Activated CD8-positive, alpha-beta memory T cell treated with anti-CD3 and anti-CD28 coated beads, Interleukin-2, amount 10 ng/mL, durations not matched to agents 7 days and 5 days (primary cell): ENCODE measurements at regions not wholly inside any gene's neighbourhood (a gene's known extent, or its start where the extent isn't known, plus 50 kb on each side); places are given as distances from the start of the nearest gene placed in this dataset.

Source experiments
- ATAC-seq: fragments of 150-1000 bp; cut with Tn5 transposase; one replicate; pipeline ENCODE4 v1.10.0; 2021; ENCODE audit warnings: moderate library complexity
- CTCF ChIA-PET: fragments of 350-600 bp; sonication (Branson Sonifier 250); formaldehyde crosslinking; loops from one replicate; lab custom pipeline; 2021; ENCODE audit warnings: antibody characterized with exemption; lab: Charles Lee
- DNase-seq: peaks from one replicate; pipeline ENCODE4 v3.0.0-alpha.2; 2020
- H3K27ac Mint-ChIP-seq: one replicate; pipeline ENCODE4 v1.8.0; 2021; ENCODE audit warnings: mild to moderate bottlenecking, mixed read lengths
- H3K27me3 Mint-ChIP-seq: one replicate; pipeline ENCODE4 v1.8.0; 2021; ENCODE audit warnings: mixed read lengths
- H3K36me3 Mint-ChIP-seq: one replicate; pipeline ENCODE4 v1.8.0; 2021; ENCODE audit warnings: mild to moderate bottlenecking, mixed read lengths
- H3K4me1 Mint-ChIP-seq: one replicate; pipeline ENCODE4 v1.8.0; 2021; ENCODE audit warnings: mixed read lengths
- H3K4me3 Mint-ChIP-seq: one replicate; pipeline ENCODE4 v1.8.0; 2021; ENCODE audit warnings: mild to moderate bottlenecking, moderate library complexity, mixed read lengths
- H3K9me3 Mint-ChIP-seq: one replicate; pipeline ENCODE4 v1.8.0; 2022; ENCODE audit warnings: low read depth, mixed read lengths

- Mint-ChIP-seq H3K36me3 (no peaks in the 10 kb centered on the region), H3K27ac (no peak overlapping the region), H3K27me3 (no peaks in the 10 kb centered on the region), H3K9me3 (peaks cover 9% of the 10 kb centered on the region), H3K4me3 (no peak overlapping the region), H3K4me1 (no peaks in the 10 kb centered on the region)
- DNase-seq (no peak), ATAC-seq (no peak)
- CTCF ChIA-PET, result no interaction called here
Measured at GRCh38 chr22:48663297-48663696, 1164.4 kb downstream of the BRD1 start.

DNA sequence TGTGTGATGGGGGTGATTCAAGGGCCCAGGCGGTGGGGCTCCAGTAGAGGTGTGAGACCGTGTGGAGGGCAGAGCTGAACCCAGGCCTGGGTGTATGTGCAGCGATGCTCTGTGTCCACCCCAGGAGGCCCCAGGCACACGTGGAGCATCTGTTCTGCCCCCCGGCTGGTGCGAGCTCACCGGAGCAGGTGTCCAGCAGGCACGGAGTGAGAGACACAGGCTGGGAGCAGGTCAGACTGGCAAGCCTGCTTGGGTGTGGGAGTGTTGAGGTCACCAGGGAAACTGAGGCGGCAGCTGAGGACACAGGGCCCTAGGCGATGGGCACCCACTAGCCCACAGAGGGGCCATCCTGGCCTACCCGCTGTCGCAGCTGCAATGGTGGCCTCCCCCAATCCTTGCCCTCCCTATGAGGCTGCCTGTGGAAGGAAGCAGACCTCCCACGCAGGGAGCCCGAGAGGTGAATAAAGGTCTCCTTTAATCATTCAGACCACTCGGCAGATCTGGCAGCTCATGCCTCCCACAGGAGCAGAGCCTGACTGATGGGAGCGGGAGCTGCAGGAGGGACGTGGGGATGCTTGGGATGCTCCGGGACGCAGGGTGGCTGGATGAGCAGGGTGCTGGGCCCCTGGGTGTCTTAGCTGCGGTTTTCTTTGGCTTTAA, 1165.1 kb downstream of the BRD1 start:
- Mint-ChIP-seq H3K9me3 (peaks cover 9% of the 10 kb centered on the region), H3K4me3 (no peak overlapping the region), H3K27ac (no peak overlapping the region), H3K36me3 (no peaks in the 10 kb centered on the region), H3K4me1 (no peaks in the 10 kb centered on the region), H3K27me3 (no peaks in the 10 kb centered on the region)
- ATAC-seq, result no peak
- DNase-seq, result no peak
- CTCF ChIA-PET, result no interaction called here

- Mint-ChIP-seq H3K4me3 (no peak overlapping the region), H3K9me3 (peaks cover 9% of the 10 kb centered on the region), H3K4me1 (no peaks in the 10 kb centered on the region), H3K27me3 (no peaks in the 10 kb centered on the region), H3K27ac (no peak overlapping the region), H3K36me3 (no peaks in the 10 kb centered on the region)
- no peak for DNase-seq
- CTCF ChIA-PET, result no interaction called here
- no peak for ATAC-seq
Measured at GRCh38 chr22:48661984-48662383, 1165.7 kb downstream of the BRD1 start.

DNA sequence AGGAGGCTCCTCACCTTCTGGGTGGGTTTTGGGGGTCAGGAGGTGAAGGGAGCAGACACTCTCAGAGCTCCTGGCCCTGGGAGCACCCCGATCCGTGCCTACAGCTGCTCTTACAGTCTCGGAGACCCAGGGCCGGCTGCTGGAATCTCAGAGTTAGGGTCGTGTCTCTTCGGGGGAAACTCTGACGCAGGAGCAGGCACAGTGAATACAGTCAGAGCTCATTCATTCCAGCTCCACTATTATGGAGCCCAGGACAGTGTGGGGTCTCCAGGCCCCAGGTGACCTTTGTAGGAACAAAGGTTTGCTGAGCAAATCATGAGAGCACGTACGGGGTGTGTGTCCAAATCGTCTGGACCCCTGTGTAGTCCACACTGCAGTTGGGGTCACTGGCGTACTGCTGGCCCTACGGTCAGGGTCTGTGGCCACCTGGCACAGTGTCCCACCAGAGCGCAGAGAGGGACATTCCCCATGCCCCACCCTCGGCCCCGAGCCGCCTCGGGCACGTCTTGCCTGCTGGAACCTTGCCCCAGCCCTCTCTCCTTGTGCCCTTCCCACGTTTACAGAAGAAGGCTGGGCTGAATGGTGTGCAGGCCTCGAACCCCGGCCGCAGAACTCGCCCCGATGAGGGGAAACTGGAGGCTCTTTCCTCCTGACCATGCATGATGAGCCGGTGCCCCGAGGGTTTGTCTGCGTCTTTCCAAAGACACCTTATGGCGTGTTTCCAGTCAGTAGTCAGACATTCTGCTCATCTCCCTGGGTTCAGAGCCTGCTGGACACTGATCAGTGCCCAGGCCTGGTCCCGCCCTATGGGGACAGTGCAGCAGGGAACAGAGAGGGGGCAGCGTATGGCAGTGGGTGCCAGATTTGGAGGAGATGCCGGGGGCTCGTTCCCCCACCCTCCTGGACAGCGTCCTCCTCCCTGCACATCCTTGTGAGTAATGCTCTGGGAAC, 1166.6 kb downstream of the BRD1 start:
- no peak for DNase-seq
- H3K36me3 Mint-ChIP-seq, result no peaks in the 10 kb centered on the region
- no peaks in the 10 kb centered on the region for H3K27me3 Mint-ChIP-seq
- H3K27ac Mint-ChIP-seq, result no peak overlapping the region
- CTCF ChIA-PET, result no interaction called here
- ATAC-seq, result no peak
- H3K4me3 Mint-ChIP-seq, result no peak overlapping the region
- peaks cover 9% of the 10 kb centered on the region for H3K9me3 Mint-ChIP-seq
- H3K4me1 Mint-ChIP-seq, result no peaks in the 10 kb centered on the region

GRCh38 chr22:48660104-48660789, 1167.4 kb downstream of the BRD1 start:
- no peak for ATAC-seq
- Mint-ChIP-seq H3K4me1 (no peaks in the 10 kb centered on the region), H3K9me3 (peaks cover 9% of the 10 kb centered on the region), H3K4me3 (no peak overlapping the region), H3K36me3 (no peaks in the 10 kb centered on the region), H3K27ac (no peak overlapping the region), H3K27me3 (no peaks in the 10 kb centered on the region)
- no peak for DNase-seq
- CTCF ChIA-PET, result no interaction called here

DNA sequence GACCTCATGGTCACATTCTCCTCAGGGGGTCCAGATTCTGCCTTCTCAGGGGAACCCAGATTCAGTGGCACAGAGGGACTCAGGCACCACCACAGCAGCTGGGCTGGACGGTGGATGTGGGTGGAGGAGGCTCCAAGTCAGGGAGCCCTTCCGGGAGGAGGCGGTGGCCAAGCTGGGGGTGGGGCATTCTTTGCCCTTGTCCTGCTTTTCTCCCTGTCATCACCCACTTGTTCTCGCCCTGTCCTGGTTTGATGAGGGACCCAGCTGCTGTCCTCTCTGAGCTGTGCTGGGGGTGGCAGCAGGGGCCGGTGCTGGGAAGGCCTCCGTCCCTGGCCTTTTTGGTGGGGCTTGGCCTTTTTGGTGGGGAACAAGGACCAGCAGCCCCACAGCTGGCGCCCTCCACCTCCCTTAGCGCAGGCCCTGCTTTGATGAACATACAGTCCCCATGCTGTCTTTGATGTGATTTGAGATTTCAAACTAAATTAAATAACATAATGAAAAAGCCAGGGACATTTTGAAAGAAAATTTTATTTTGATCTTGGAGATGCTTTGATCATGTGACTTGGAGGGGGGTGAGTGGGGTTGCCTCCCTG, 1168.2 kb downstream of the BRD1 start:
- ATAC-seq (no peak), DNase-seq (no peak)
- H3K4me3 Mint-ChIP-seq, result no peak overlapping the region
- H3K27ac Mint-ChIP-seq, result no peak overlapping the region
- no peaks in the 10 kb centered on the region for H3K4me1 Mint-ChIP-seq
- H3K9me3 Mint-ChIP-seq, result peaks cover 4% of the 10 kb centered on the region
- H3K36me3 Mint-ChIP-seq, result no peaks in the 10 kb centered on the region
- CTCF ChIA-PET, result no interaction called here
- H3K27me3 Mint-ChIP-seq, result no peaks in the 10 kb centered on the region

DNA sequence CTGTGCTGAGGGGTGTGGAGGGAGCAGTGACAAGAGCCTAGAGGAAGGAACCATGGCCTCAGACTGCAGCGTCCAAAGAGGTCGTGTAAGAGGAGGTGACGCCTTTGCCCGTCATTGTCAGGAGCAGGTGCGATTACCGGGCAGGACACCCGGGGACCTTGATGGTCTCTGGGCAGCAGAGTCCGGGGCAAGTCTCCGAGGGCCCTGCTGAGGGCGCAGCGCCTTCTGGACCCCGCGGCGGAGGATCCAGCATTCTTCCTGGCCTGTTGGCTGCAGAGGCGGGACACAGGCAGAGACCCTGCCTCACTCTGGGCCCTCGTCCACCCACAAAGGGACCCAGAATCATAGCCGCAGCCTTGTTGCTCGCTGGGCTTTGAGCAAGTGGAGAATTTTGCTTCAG, 1168.8 kb downstream of the BRD1 start:
- CTCF ChIA-PET, result no interaction called here
- H3K27ac Mint-ChIP-seq, result no peak overlapping the region
- H3K4me1 Mint-ChIP-seq, result no peaks in the 10 kb centered on the region
- H3K4me3 Mint-ChIP-seq, result no peak overlapping the region
- DNase-seq, result no peak
- H3K27me3 Mint-ChIP-seq, result no peaks in the 10 kb centered on the region
- H3K36me3 Mint-ChIP-seq, result no peaks in the 10 kb centered on the region
- no peak for ATAC-seq
- H3K9me3 Mint-ChIP-seq, result no peaks in the 10 kb centered on the region

DNA sequence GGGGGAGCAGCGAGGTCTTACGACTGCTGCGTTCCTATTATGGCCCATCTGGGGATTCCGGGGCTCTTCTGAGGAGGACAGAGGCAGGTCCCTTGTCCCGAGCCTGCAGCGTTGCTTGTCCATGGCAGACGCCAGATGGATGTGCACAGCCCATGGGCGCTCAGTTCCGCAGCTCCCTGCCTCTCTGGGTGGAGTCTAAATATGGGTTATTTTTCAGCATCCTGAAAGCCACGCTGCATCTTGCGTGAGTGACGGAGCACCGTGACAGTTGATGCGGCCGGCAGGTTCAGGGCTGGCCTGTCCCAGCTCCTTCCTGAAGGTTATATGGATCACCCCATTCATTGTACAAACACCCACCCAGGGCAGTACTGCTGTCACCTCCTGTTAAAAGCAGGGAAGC, 1169.4 kb downstream of the BRD1 start:
- no peak overlapping the region for H3K27ac Mint-ChIP-seq
- DNase-seq (no peak), ATAC-seq (no peak)
- no peak overlapping the region for H3K4me3 Mint-ChIP-seq
- H3K4me1 Mint-ChIP-seq, result no peaks in the 10 kb centered on the region
- CTCF ChIA-PET, result no interaction called here
- H3K27me3 Mint-ChIP-seq, result no peaks in the 10 kb centered on the region
- H3K36me3 Mint-ChIP-seq, result no peaks in the 10 kb centered on the region
- no peaks in the 10 kb centered on the region for H3K9me3 Mint-ChIP-seq

GRCh38 chr22:48654492-48654891, 1173.2 kb downstream of the BRD1 start:
- no peaks in the 10 kb centered on the region for H3K36me3 Mint-ChIP-seq
- no peak overlapping the region for H3K27ac Mint-ChIP-seq

GRCh38 chr22:48653929-48654328, 1173.7 kb downstream of the BRD1 start:
- CTCF ChIA-PET, result no interaction called here
- Mint-ChIP-seq H3K27me3 (no peaks in the 10 kb centered on the region), H3K4me1 (no peaks in the 10 kb centered on the region), H3K4me3 (no peak overlapping the region), H3K9me3 (no peaks in the 10 kb centered on the region), H3K36me3 (no peaks in the 10 kb centered on the region), H3K27ac (no peak overlapping the region)
- ATAC-seq (no peak), DNase-seq (no peak)

More at GRCh38 chr22:48654492-48654891, 1173.2 kb downstream of the BRD1 start:
- CTCF ChIA-PET, result no interaction called here
- no peak for ATAC-seq
- Mint-ChIP-seq H3K27me3 (no peaks in the 10 kb centered on the region), H3K4me1 (no peaks in the 10 kb centered on the region), H3K4me3 (no peak overlapping the region), H3K9me3 (no peaks in the 10 kb centered on the region)
- DNase-seq, result no peak

DNA sequence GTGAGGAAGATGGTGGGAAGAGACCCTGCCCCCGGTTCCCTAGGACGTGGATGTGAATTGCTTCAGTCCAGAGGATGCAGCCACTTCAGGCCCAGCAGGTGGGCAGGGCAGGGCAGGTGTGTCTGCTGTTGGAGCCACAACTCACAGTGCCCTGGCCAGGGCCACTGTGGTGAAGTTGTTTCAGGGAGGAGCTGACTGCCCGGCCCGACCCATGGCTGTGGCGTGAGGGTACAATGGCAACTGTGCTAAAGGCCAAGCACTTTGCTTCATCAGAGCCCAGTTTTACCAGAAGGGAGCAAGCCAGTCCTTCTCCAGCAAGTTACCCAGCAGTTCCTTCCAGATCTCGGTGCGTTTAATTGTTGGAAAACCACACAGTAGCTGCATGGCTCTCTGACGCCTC, 1174.4 kb downstream of the BRD1 start:
- DNase-seq, result no peak
- no peak for ATAC-seq
- H3K27me3 Mint-ChIP-seq, result no peaks in the 10 kb centered on the region
- no peaks in the 10 kb centered on the region for H3K36me3 Mint-ChIP-seq
- no peaks in the 10 kb centered on the region for H3K9me3 Mint-ChIP-seq
- CTCF ChIA-PET, result no interaction called here
- H3K27ac Mint-ChIP-seq, result no peak overlapping the region
- no peaks in the 10 kb centered on the region for H3K4me1 Mint-ChIP-seq
- no peak overlapping the region for H3K4me3 Mint-ChIP-seq

DNA sequence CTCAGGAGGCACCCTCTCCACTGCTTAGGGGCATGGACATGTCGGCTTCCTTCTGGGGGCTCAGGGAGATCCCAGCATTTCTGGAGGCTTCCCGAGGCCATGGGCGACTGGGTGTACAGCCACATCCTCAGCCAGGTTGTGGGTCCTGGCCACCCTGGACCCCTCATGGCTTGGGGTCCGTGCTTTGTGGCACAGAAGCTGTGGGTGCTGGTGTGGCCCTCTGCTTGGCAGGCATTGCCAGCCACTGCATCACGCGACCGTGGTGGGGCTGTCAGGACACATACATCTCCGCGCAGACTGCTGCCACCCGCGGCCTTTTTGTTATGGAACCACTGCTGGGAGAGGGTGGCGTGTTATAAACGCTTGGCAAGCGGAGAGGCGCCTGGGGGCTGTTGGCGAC, 1174.9 kb downstream of the BRD1 start:
- ATAC-seq (no peak), DNase-seq (no peak)
- Mint-ChIP-seq H3K9me3 (no peaks in the 10 kb centered on the region), H3K4me3 (no peak overlapping the region), H3K27me3 (no peaks in the 10 kb centered on the region), H3K27ac (no peak overlapping the region), H3K4me1 (no peaks in the 10 kb centered on the region), H3K36me3 (no peaks in the 10 kb centered on the region)
- CTCF ChIA-PET, result no interaction called here

- ATAC-seq (no peak), DNase-seq (no peak)
- no peak overlapping the region for H3K4me3 Mint-ChIP-seq
- no peaks in the 10 kb centered on the region for H3K4me1 Mint-ChIP-seq
- no peaks in the 10 kb centered on the region for H3K36me3 Mint-ChIP-seq
- H3K27me3 Mint-ChIP-seq, result no peaks in the 10 kb centered on the region
- CTCF ChIA-PET, result no interaction called here
- H3K27ac Mint-ChIP-seq, result no peak overlapping the region
- H3K9me3 Mint-ChIP-seq, result no peaks in the 10 kb centered on the region
Measured at GRCh38 chr22:48651981-48652538, 1175.6 kb downstream of the BRD1 start.
